ENCODE measurements at regions not wholly inside any gene's neighbourhood (a gene's known extent, or its start where the extent isn't known, plus 50 kb on each side); places are given as distances from the start of the nearest gene placed in this dataset.

GRCh38 chr18:7363338-7363737 is 132.4 kb downstream of the LRRC30 start:
- Mint-ChIP-seq H3K36me3 (no peaks in the 10 kb centered on the region), H3K4me3 (no peak overlapping the region), H3K9me3 (peaks cover 4 to 11% (median 8%) of the 10 kb centered on the region in 3 donors), H3K27me3 (peaks cover 0 to 4% of the 10 kb centered on the region in 2 donors), H3K27ac (no peak overlapping the region), H3K4me1 (no peaks in the 10 kb centered on the region)
- Histone ChIP-seq H3K4me1 (ENCODE audit: control insufficient read depth in 1 of 2, extremely low read depth in 1 of 2, insufficient read depth in 2 of 2, low read length in 2 of 2) (no peaks in the 10 kb centered on the region), H3K9me3 (no peaks in the 10 kb centered on the region), H3K27ac (ENCODE audit: low read length) (no peak overlapping the region), H3K36me3 (ENCODE audit: control insufficient read depth in 2 of 2, extremely low read depth in 1 of 2, insufficient read depth in 1 of 2, low read length in 1 of 2) (no peaks in the 10 kb centered on the region), H3K27me3 (replicated peaks in 1 of 2; ENCODE audit: control insufficient read depth in 2 of 2, extremely low read depth in 1 of 2, insufficient read depth in 2 of 2, low read length in 1 of 2) (peaks cover 0 to 9% of the 10 kb centered on the region in 2 experiments), H3K4me3 (ENCODE audit: control insufficient read depth in 1 of 2, extremely low read depth in 1 of 2, low read length in 1 of 2) (no peak overlapping the region)
- no CpG with 5 or more reads among the region's 5 CpGs for WGBS (ENCODE audit: insufficient coverage)
- POLR2A ChIA-PET, result no interaction called here
- ATAC-seq (replicated peaks in 1 of 4) (no peak), DNase-seq (no peak)
- CTCF ChIA-PET, result no interaction called here

DNA sequence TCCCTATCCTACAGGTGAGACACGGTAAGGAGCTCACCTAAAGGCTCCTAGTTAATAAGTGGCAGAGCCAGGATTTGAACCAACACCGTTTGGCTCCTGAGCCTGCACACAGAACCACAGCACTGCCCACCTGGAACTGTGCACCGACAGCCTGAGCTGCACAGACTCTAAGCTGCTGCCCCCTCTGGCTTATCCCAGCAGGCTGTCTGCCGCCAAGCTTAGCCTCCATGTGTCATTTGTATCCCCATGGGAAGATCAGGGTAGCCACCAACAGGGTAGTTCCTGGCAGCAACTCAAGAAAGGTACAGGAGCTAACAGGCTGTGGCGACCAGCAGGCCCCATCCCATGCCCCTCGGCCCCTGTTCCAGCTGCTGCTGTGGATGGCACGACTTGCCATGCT is 135.7 kb downstream of the LRRC30 start:
- Histone ChIP-seq H3K36me3 (ENCODE audit: control insufficient read depth in 2 of 2, extremely low read depth in 1 of 2, insufficient read depth in 1 of 2, low read length in 1 of 2) (no peaks in the 10 kb centered on the region), H3K27me3 (replicated peaks in 1 of 2; ENCODE audit: control insufficient read depth in 2 of 2, extremely low read depth in 1 of 2, insufficient read depth in 2 of 2, low read length in 1 of 2) (peaks cover 0 to 9% of the 10 kb centered on the region in 2 experiments), H3K27ac (ENCODE audit: low read length) (no peak overlapping the region), H3K4me1 (ENCODE audit: control insufficient read depth in 1 of 2, extremely low read depth in 1 of 2, insufficient read depth in 2 of 2, low read length in 2 of 2) (peaks cover 0 to 3% of the 10 kb centered on the region in 2 experiments), H3K9me3 (no peaks in the 10 kb centered on the region), H3K4me3 (ENCODE audit: control insufficient read depth in 1 of 2, extremely low read depth in 1 of 2, low read length in 1 of 2) (no peak overlapping the region)
- 70% methylated on average over 7 of the region's 7 CpGs for WGBS (ENCODE audit: insufficient coverage)
- DNase-seq (no peak), ATAC-seq (replicated peaks in 1 of 4) (no peak)
- Mint-ChIP-seq H3K36me3 (no peaks in the 10 kb centered on the region), H3K9me3 (peaks cover 3 to 7% (median 4%) of the 10 kb centered on the region in 3 donors), H3K4me1 (no peaks in the 10 kb centered on the region), H3K27me3 (no peaks in the 10 kb centered on the region), H3K27ac (no peak overlapping the region), H3K4me3 (no peak overlapping the region)
- CTCF ChIA-PET, result no interaction called here
- POLR2A ChIA-PET, result no interaction called here

DNA sequence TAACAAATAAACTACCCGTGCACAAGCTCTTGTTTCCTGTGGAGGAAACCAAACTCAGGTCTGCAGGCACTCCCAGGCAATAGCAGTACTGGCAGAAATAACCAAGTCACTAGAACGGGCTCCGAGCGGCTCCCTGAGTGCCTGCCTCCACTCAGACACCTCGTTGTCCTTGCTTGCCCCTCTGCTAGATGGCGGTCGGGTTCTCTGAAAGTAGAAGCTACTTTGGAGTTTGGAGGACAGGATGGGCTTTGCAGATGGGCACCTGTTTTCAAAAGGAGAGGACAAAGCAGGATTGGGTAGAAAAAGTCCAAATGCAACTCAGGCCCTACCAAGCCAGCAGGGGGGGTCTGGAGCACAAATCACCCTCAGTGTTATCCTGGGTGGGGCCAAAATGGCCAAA is 136.4 kb downstream of the LRRC30 start:
- CTCF ChIA-PET, result no interaction called here
- H3K4me3 Mint-ChIP-seq, result no peak overlapping the region
- WGBS (ENCODE audit: insufficient coverage), result 5% methylated on average over 4 of the region's 7 CpGs

GRCh38 chr18:7369006-7369405 is 138.1 kb downstream of the LRRC30 start:
- no peaks in the 10 kb centered on the region for H3K9me3 ChIP-seq
- no peak overlapping the region for H3K27ac ChIP-seq (ENCODE audit: low read length)
- no peak for DNase-seq
- peaks cover 0 to 9% of the 10 kb centered on the region in 2 experiments for H3K27me3 ChIP-seq (replicated peaks in 1 of 2; ENCODE audit: control insufficient read depth in 2 of 2, extremely low read depth in 1 of 2, insufficient read depth in 2 of 2, low read length in 1 of 2)
- POLR2A ChIA-PET, result no interaction called here
- no peak overlapping the region for H3K27ac Mint-ChIP-seq
- CTCF ChIA-PET, result no interaction called here
- H3K4me1 ChIP-seq (ENCODE audit: control insufficient read depth in 1 of 2, extremely low read depth in 1 of 2, insufficient read depth in 2 of 2, low read length in 2 of 2), result peaks cover 0 to 3% of the 10 kb centered on the region in 2 experiments
- H3K9me3 Mint-ChIP-seq, result peaks cover 3 to 7% (median 4%) of the 10 kb centered on the region in 3 donors
- 91% methylated on average over 7 of the region's 7 CpGs for WGBS (ENCODE audit: insufficient coverage)
- no peak overlapping the region for H3K4me3 Mint-ChIP-seq
- no peaks in the 10 kb centered on the region for H3K4me1 Mint-ChIP-seq
- no peaks in the 10 kb centered on the region for H3K27me3 Mint-ChIP-seq
- no peaks in the 10 kb centered on the region for H3K36me3 Mint-ChIP-seq
- H3K4me3 ChIP-seq (ENCODE audit: control insufficient read depth in 1 of 2, extremely low read depth in 1 of 2, low read length in 1 of 2), result no peak overlapping the region
- no peak for ATAC-seq (replicated peaks in 1 of 4)
- H3K36me3 ChIP-seq (ENCODE audit: control insufficient read depth in 2 of 2, extremely low read depth in 1 of 2, insufficient read depth in 1 of 2, low read length in 1 of 2), result no peaks in the 10 kb centered on the region

More for the DNA sequence above, 136.4 kb downstream of the LRRC30 start:
- ATAC-seq (replicated peaks in 1 of 4) (no peak), DNase-seq (no peak)
- H3K4me3 ChIP-seq (ENCODE audit: control insufficient read depth in 1 of 2, extremely low read depth in 1 of 2, low read length in 1 of 2), result no peak overlapping the region
- no peaks in the 10 kb centered on the region for H3K9me3 ChIP-seq
- Mint-ChIP-seq H3K36me3 (no peaks in the 10 kb centered on the region), H3K27ac (no peak overlapping the region), H3K9me3 (peaks cover 3 to 7% (median 4%) of the 10 kb centered on the region in 3 donors), H3K27me3 (no peaks in the 10 kb centered on the region), H3K4me1 (no peaks in the 10 kb centered on the region)
- no peak overlapping the region for H3K27ac ChIP-seq (ENCODE audit: low read length)
- POLR2A ChIA-PET, result no interaction called here
- H3K27me3 ChIP-seq (replicated peaks in 1 of 2; ENCODE audit: control insufficient read depth in 2 of 2, extremely low read depth in 1 of 2, insufficient read depth in 2 of 2, low read length in 1 of 2), result peaks cover 0 to 9% of the 10 kb centered on the region in 2 experiments
- peaks cover 0 to 3% of the 10 kb centered on the region in 2 experiments for H3K4me1 ChIP-seq (ENCODE audit: control insufficient read depth in 1 of 2, extremely low read depth in 1 of 2, insufficient read depth in 2 of 2, low read length in 2 of 2)
- no peaks in the 10 kb centered on the region for H3K36me3 ChIP-seq (ENCODE audit: control insufficient read depth in 2 of 2, extremely low read depth in 1 of 2, insufficient read depth in 1 of 2, low read length in 1 of 2)

DNA sequence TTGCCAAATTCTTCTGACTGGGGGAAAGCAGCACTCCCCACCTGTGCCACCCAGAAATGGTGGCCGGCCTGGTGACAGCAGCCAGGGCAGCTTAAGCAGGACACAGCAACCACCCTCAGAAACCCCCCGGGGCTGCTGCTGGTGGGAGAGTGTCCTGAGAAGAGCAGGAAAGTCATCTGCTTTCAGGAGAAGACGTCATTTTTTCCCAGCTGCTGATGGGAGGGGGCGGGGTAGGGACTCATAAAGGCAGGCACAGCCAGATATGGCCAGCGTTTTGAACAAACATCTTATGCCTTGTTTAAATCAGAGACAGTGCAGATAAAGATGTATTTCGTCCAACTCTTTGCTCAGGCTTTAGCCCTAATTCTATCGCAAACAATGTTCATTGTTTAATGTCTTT is 139.5 kb downstream of the LRRC30 start:
- H3K4me3 Mint-ChIP-seq, result no peak overlapping the region
- ATAC-seq (replicated peaks in 1 of 4), result no peak

GRCh38 chr18:7370802-7371201 is 139.9 kb downstream of the LRRC30 start:
- ChIA-PET CTCF (no interaction called here), POLR2A (no interaction called here)
- peaks cover 0 to 11% (median 8%) of the 10 kb centered on the region in 3 donors for H3K9me3 Mint-ChIP-seq
- H3K4me3 ChIP-seq (ENCODE audit: control insufficient read depth in 1 of 2, extremely low read depth in 1 of 2, low read length in 1 of 2), result no peak overlapping the region
- H3K27me3 Mint-ChIP-seq, result no peaks in the 10 kb centered on the region
- H3K4me3 Mint-ChIP-seq, result no peak overlapping the region
- no peak overlapping the region for H3K27ac ChIP-seq (ENCODE audit: low read length)
- WGBS (ENCODE audit: insufficient coverage), result 15% methylated on average over 11 of the region's 11 CpGs
- no peak for DNase-seq
- H3K27ac Mint-ChIP-seq, result no peak overlapping the region
- no peaks in the 10 kb centered on the region for H3K9me3 ChIP-seq
- peaks cover 0 to 3% of the 10 kb centered on the region in 2 experiments for H3K4me1 ChIP-seq (ENCODE audit: control insufficient read depth in 1 of 2, extremely low read depth in 1 of 2, insufficient read depth in 2 of 2, low read length in 2 of 2)
- no peaks in the 10 kb centered on the region for H3K36me3 ChIP-seq (ENCODE audit: control insufficient read depth in 2 of 2, extremely low read depth in 1 of 2, insufficient read depth in 1 of 2, low read length in 1 of 2)
- ATAC-seq (replicated peaks in 1 of 4), result no peak
- no peaks in the 10 kb centered on the region for H3K4me1 Mint-ChIP-seq
- peaks cover 0 to 9% of the 10 kb centered on the region in 2 experiments for H3K27me3 ChIP-seq (replicated peaks in 1 of 2; ENCODE audit: control insufficient read depth in 2 of 2, extremely low read depth in 1 of 2, insufficient read depth in 2 of 2, low read length in 1 of 2)
- H3K36me3 Mint-ChIP-seq, result no peaks in the 10 kb centered on the region

More for the DNA sequence above, 139.5 kb downstream of the LRRC30 start:
- ChIA-PET CTCF (no interaction called here), POLR2A (no interaction called here)
- no peak overlapping the region for H3K4me3 ChIP-seq (ENCODE audit: control insufficient read depth in 1 of 2, extremely low read depth in 1 of 2, low read length in 1 of 2)
- Mint-ChIP-seq H3K36me3 (no peaks in the 10 kb centered on the region), H3K4me1 (no peaks in the 10 kb centered on the region), H3K9me3 (peaks cover 0 to 9% (median 6%) of the 10 kb centered on the region in 3 donors), H3K27ac (no peak overlapping the region), H3K27me3 (no peaks in the 10 kb centered on the region)
- no peaks in the 10 kb centered on the region for H3K9me3 ChIP-seq
- WGBS (ENCODE audit: insufficient coverage), result 52% methylated on average over 4 of the region's 7 CpGs
- no peaks in the 10 kb centered on the region for H3K36me3 ChIP-seq (ENCODE audit: control insufficient read depth in 2 of 2, extremely low read depth in 1 of 2, insufficient read depth in 1 of 2, low read length in 1 of 2)
- DNase-seq, result no peak
- H3K27me3 ChIP-seq (replicated peaks in 1 of 2; ENCODE audit: control insufficient read depth in 2 of 2, extremely low read depth in 1 of 2, insufficient read depth in 2 of 2, low read length in 1 of 2), result peaks cover 0 to 9% of the 10 kb centered on the region in 2 experiments
- H3K27ac ChIP-seq (ENCODE audit: low read length), result no peak overlapping the region
- H3K4me1 ChIP-seq (ENCODE audit: control insufficient read depth in 1 of 2, extremely low read depth in 1 of 2, insufficient read depth in 2 of 2, low read length in 2 of 2), result peaks cover 0 to 3% of the 10 kb centered on the region in 2 experiments

- H3K4me3 Mint-ChIP-seq, result no peak overlapping the region
- ChIA-PET CTCF (no interaction called here), POLR2A (no interaction called here)
- no peaks in the 10 kb centered on the region for H3K27me3 Mint-ChIP-seq
- no peaks in the 10 kb centered on the region for H3K4me1 Mint-ChIP-seq
- WGBS (ENCODE audit: insufficient coverage), result no CpG with 5 or more reads among the region's 6 CpGs
- no peak overlapping the region for H3K4me3 ChIP-seq (ENCODE audit: control insufficient read depth in 1 of 2, extremely low read depth in 1 of 2, low read length in 1 of 2)
- no peaks in the 10 kb centered on the region for H3K36me3 Mint-ChIP-seq
- H3K36me3 ChIP-seq (ENCODE audit: control insufficient read depth in 2 of 2, extremely low read depth in 1 of 2, insufficient read depth in 1 of 2, low read length in 1 of 2), result no peaks in the 10 kb centered on the region
- no peak overlapping the region for H3K27ac Mint-ChIP-seq
- peaks cover 0 to 3% of the 10 kb centered on the region in 2 experiments for H3K4me1 ChIP-seq (ENCODE audit: control insufficient read depth in 1 of 2, extremely low read depth in 1 of 2, insufficient read depth in 2 of 2, low read length in 2 of 2)
- peaks cover 3 to 16% (median 16%) of the 10 kb centered on the region in 3 donors for H3K9me3 Mint-ChIP-seq
- H3K27ac ChIP-seq (ENCODE audit: low read length), result no peak overlapping the region
- DNase-seq, result no peak
- no peaks in the 10 kb centered on the region for H3K9me3 ChIP-seq
- no peaks in the 10 kb centered on the region for H3K27me3 ChIP-seq (replicated peaks in 1 of 2; ENCODE audit: control insufficient read depth in 2 of 2, extremely low read depth in 1 of 2, insufficient read depth in 2 of 2, low read length in 1 of 2)
- no peak for ATAC-seq (replicated peaks in 1 of 4)
Observed at GRCh38 chr18:7373441-7373840, 142.6 kb downstream of the LRRC30 start.
